MM.1S (cell line): ENCODE measurements at regions not wholly inside any gene's neighbourhood (a gene's known extent, or its start where the extent isn't known, plus 50 kb on each side); places are given as distances from the start of the nearest gene placed in this dataset.

Experiments
- CTCF ChIP-seq: fragments of 300-600 bp; sonication (generic); IDR thresholded peaks from 2 replicates; pipeline ENCODE4 v1.5.1; 2016; ENCODE audit warnings: antibody characterized with exemption, low read length, mixed read lengths
- EZH2 ChIP-seq: fragments of 300-600 bp; sonication (generic); optimal IDR thresholded peaks from 2 replicates; pipeline ENCODE3; 2017; ENCODE audit warnings: low read depth, mild to moderate bottlenecking, antibody characterized with exemption, low read length, mixed read lengths

- TF ChIP-seq EZH2 (no peak), CTCF (no peak)
Measured at GRCh38 chr7:25361863-25362262, 133.6 kb upstream of the NPVF start.
